Mucosa of stomach (tissue), 1 donor: ENCODE measurements at regions not wholly inside any gene's neighbourhood (a gene's known extent, or its start where the extent isn't known, plus 50 kb on each side); places are given as distances from the start of the nearest gene placed in this dataset.

Source experiments
- H3K27me3 ChIP-seq: one replicate; pipeline ENCODE4 v1.7.0; 2013; ENCODE audit warnings: mild to moderate bottlenecking, low read length; ENCODE audit not compliant: control insufficient read depth, insufficient read depth
- H3K36me3 ChIP-seq: one replicate; pipeline ENCODE4 v1.7.0; 2013; ENCODE audit warnings: low read length; ENCODE audit not compliant: control insufficient read depth, insufficient read depth
- H3K4me1 ChIP-seq: one replicate; pipeline ENCODE4 v1.7.0; 2013; ENCODE audit warnings: mild to moderate bottlenecking, low read length; ENCODE audit not compliant: control insufficient read depth, insufficient read depth
- H3K4me3 ChIP-seq: one replicate; pipeline ENCODE4 v1.7.0; 2013; ENCODE audit warnings: low read length
- H3K9ac ChIP-seq: one replicate; pipeline ENCODE4 v1.7.0; 2013; ENCODE audit warnings: mild to moderate bottlenecking, low read length, moderate library complexity
- H3K9me3 ChIP-seq: one replicate; pipeline ENCODE4 v1.7.0; 2013; ENCODE audit warnings: mild to moderate bottlenecking, low read length, moderate library complexity; ENCODE audit not compliant: control insufficient read depth
- donor health status: Pancreatic carcinoma.

- Histone ChIP-seq H3K4me1 (no peaks in the 10 kb centered on the region), H3K36me3 (no peaks in the 10 kb centered on the region), H3K27me3 (no peaks in the 10 kb centered on the region), H3K4me3 (no peak overlapping the region), H3K9ac (no peak overlapping the region), H3K9me3 (no peaks in the 10 kb centered on the region)
Observed at GRCh38 chr12:115857160-115857920, 420.2 kb downstream of the MED13L start.

- H3K36me3 ChIP-seq: no peaks in the 10 kb centered on the region
- no peak overlapping the region for H3K4me3 ChIP-seq
- peaks cover 2% of the 10 kb centered on the region for H3K27me3 ChIP-seq
- no peaks in the 10 kb centered on the region for H3K9me3 ChIP-seq
- no peaks in the 10 kb centered on the region for H3K4me1 ChIP-seq
- no peak overlapping the region for H3K9ac ChIP-seq
Observed at GRCh38 chr12:115852054-115852453, 425.4 kb downstream of the MED13L start.

- no peak overlapping the region for H3K4me3 ChIP-seq
- H3K9me3 ChIP-seq: no peaks in the 10 kb centered on the region
- no peaks in the 10 kb centered on the region for H3K36me3 ChIP-seq
- H3K9ac ChIP-seq: no peak overlapping the region
- peaks cover 2% of the 10 kb centered on the region for H3K27me3 ChIP-seq
- H3K4me1 ChIP-seq: no peaks in the 10 kb centered on the region
Observed at GRCh38 chr12:115850957-115851356, 426.5 kb downstream of the MED13L start.

GRCh38 chr12:115849262-115849943 is 428.1 kb downstream of the MED13L start:
- Histone ChIP-seq H3K4me3 (no peak overlapping the region), H3K27me3 (peaks cover 2% of the 10 kb centered on the region), H3K4me1 (no peaks in the 10 kb centered on the region), H3K9me3 (no peaks in the 10 kb centered on the region), H3K9ac (no peak overlapping the region), H3K36me3 (no peaks in the 10 kb centered on the region)

GRCh38 chr12:115847398-115847797 is 430.1 kb downstream of the MED13L start:
- H3K36me3 ChIP-seq: no peaks in the 10 kb centered on the region
- H3K9ac ChIP-seq: no peak overlapping the region
- H3K27me3 ChIP-seq: peaks cover 2% of the 10 kb centered on the region
- no peaks in the 10 kb centered on the region for H3K9me3 ChIP-seq
- H3K4me3 ChIP-seq: no peak overlapping the region
- H3K4me1 ChIP-seq: no peaks in the 10 kb centered on the region

- Histone ChIP-seq H3K4me1 (no peaks in the 10 kb centered on the region), H3K9me3 (no peaks in the 10 kb centered on the region), H3K9ac (no peak overlapping the region), H3K4me3 (no peak overlapping the region), H3K27me3 (peaks cover 2% of the 10 kb centered on the region), H3K36me3 (no peaks in the 10 kb centered on the region)
Observed at GRCh38 chr12:115846516-115846915, 431.0 kb downstream of the MED13L start.

- Histone ChIP-seq H3K4me3 (no peak overlapping the region), H3K9me3 (no peaks in the 10 kb centered on the region), H3K36me3 (no peaks in the 10 kb centered on the region), H3K27me3 (no peaks in the 10 kb centered on the region), H3K9ac (no peak overlapping the region), H3K4me1 (no peaks in the 10 kb centered on the region)
Observed at GRCh38 chr12:115840159-115840558, 437.3 kb downstream of the MED13L start.

GRCh38 chr12:115838952-115839351 is 438.5 kb downstream of the MED13L start:
- no peak overlapping the region for H3K4me3 ChIP-seq
- H3K36me3 ChIP-seq: no peaks in the 10 kb centered on the region
- H3K9me3 ChIP-seq: no peaks in the 10 kb centered on the region
- H3K9ac ChIP-seq: no peak overlapping the region
- no peaks in the 10 kb centered on the region for H3K4me1 ChIP-seq
- no peaks in the 10 kb centered on the region for H3K27me3 ChIP-seq

GRCh38 chr12:115837220-115837619 is 440.3 kb downstream of the MED13L start:
- Histone ChIP-seq H3K4me3 (no peak overlapping the region), H3K27me3 (no peaks in the 10 kb centered on the region), H3K36me3 (no peaks in the 10 kb centered on the region), H3K4me1 (no peaks in the 10 kb centered on the region), H3K9me3 (no peaks in the 10 kb centered on the region), H3K9ac (no peak overlapping the region)

GRCh38 chr12:115835445-115835844 is 442.0 kb downstream of the MED13L start:
- H3K9me3 ChIP-seq: no peaks in the 10 kb centered on the region
- no peaks in the 10 kb centered on the region for H3K4me1 ChIP-seq
- H3K9ac ChIP-seq: no peak overlapping the region
- no peaks in the 10 kb centered on the region for H3K27me3 ChIP-seq
- H3K36me3 ChIP-seq: no peaks in the 10 kb centered on the region
- H3K4me3 ChIP-seq: no peak overlapping the region

- H3K9ac ChIP-seq: no peak overlapping the region
- H3K9me3 ChIP-seq: no peaks in the 10 kb centered on the region
- H3K4me1 ChIP-seq: no peaks in the 10 kb centered on the region
- no peak overlapping the region for H3K4me3 ChIP-seq
- H3K36me3 ChIP-seq: no peaks in the 10 kb centered on the region
- H3K27me3 ChIP-seq: no peaks in the 10 kb centered on the region
Observed at GRCh38 chr12:115833704-115834103, 443.8 kb downstream of the MED13L start.

- no peaks in the 10 kb centered on the region for H3K9me3 ChIP-seq
- no peak overlapping the region for H3K9ac ChIP-seq
- no peaks in the 10 kb centered on the region for H3K27me3 ChIP-seq
- no peaks in the 10 kb centered on the region for H3K4me1 ChIP-seq
- no peak overlapping the region for H3K4me3 ChIP-seq
- H3K36me3 ChIP-seq: no peaks in the 10 kb centered on the region
Observed at GRCh38 chr12:115830633-115831032, 446.9 kb downstream of the MED13L start.
